ENCODE measurements at regions not wholly inside any gene's neighbourhood (a gene's known extent, or its start where the extent isn't known, plus 50 kb on each side); places are given as distances from the start of the nearest gene placed in this dataset.

DNA sequence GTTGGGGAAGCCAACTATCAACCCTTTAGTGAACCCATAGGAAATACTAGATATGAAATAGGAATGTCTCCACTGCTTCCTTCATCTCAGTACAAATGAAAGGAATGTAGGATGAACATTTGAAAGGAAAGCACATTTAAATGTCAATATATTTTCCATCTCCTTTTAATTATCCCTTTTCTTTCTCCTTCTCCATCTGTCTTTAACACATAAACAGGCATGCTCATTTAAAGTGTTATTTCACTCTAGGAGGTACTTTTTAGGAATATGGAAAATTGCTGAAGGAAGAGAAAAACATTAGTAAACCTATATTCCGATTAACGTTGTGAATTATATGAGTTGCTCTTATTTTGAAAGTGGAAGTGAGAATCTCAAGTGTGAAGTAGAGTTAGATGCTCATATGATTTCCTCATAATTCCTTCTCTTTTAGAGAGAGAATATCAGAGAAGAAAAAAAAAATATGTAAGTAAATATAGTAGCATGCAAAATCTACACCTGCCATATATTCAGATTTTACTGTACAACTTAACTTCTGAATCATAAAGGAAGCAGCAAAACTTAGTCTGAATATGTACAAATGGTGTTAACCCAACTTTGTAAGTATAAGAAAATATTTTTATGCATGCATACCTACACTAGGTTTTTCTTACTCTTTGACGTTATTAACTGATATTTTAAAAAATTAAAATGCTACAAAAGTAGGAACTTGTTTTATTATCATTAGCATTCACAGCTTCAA, 406.9 kb upstream of the B3GALT2 start:
- DNase-seq (ENCODE audit: low spot score) = no peak

- no peak for DNase-seq (ENCODE audit: low spot score)
These were observed 405.9 kb upstream of the B3GALT2 start for GRCh38 chr1:193592317-193592716.

GRCh38 chr1:193590102-193590501, 403.7 kb upstream of the B3GALT2 start:
- DNase-seq (ENCODE audit: low spot score) = no peak

- DNase-seq (ENCODE audit: low spot score) = no peak
These were observed 403.2 kb upstream of the B3GALT2 start for GRCh38 chr1:193589597-193590040.

DNA sequence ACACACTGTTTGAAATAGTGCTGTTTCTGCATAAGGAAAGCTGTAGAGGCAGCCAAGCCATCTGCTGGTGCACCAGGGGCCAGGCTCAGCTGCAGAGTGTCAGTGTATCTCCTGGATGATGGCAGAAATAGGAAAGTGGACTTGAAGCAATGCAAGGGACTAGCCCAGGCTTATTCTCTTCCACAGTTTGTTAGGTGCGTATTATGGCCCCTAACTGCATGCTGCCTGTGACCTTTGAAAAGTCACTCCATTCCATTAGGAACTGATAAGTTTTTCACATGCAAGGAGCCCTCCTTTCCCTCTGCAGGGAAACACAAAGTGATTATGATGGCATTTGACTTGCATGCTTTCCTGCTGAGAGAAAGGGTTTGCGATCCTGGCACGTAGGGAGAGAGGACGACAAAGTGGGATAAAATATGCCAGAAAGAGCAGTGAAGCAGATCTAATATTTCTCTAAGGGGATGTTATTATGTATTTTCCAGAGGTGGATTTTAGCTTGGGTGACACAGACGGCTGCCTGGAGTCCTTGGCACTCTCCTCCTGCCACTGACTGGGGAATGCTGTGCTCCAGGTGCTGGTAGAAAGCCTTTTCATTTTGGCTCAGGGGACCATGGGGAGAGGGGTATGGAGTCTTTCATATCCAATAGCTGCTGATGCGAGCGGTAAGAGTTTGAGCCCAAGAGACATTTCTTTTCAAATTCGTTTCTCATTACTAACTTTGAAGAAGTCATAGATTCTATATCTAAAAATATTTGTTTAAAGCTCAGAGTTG, 402.1 kb upstream of the B3GALT2 start:
- DNase-seq (ENCODE audit: low spot score) = no peak

GRCh38 chr1:193584731-193585239, 398.4 kb upstream of the B3GALT2 start:
- DNase-seq (ENCODE audit: low spot score) = no peak

DNA sequence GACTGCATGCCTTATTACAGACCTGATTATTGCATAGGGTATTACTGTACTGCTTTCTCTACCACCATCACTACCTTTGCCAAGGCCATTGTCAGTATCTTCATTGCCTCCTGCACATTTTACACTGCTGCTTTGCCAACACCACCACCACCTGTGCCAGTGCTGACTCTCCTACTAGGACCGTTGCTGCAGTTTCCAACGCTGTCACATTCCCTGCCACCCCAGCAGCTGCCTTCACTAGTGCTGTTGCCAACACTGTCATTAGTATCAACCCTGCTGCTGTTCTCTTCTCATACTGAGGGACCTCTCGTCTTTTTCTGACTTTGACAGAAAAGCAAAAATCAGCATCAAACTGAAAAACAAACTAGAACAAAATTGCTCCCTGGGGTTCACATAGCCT, 394.9 kb upstream of the B3GALT2 start:
- DNase-seq (ENCODE audit: low spot score) = no peak

DNA sequence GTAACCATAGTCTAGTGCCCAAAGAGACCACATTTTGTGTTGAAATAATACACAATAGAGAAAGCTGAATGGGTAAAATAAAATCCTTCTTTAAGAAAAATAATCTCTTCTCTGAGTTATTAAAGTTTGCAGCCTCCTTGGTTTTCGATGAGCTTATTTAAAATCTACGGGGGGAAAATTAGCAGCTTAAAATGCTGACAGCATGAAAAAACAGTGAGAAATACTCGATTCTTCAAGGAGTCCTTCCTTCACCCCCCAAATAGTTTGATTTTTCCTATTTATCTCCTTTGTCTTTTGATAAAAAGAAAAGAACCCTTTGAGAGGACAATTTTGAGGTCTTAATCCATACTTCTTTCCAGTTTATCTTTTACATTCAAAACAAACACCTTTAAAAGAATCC, 394.0 kb upstream of the B3GALT2 start:
- DNase-seq (ENCODE audit: low spot score) = no peak

DNA sequence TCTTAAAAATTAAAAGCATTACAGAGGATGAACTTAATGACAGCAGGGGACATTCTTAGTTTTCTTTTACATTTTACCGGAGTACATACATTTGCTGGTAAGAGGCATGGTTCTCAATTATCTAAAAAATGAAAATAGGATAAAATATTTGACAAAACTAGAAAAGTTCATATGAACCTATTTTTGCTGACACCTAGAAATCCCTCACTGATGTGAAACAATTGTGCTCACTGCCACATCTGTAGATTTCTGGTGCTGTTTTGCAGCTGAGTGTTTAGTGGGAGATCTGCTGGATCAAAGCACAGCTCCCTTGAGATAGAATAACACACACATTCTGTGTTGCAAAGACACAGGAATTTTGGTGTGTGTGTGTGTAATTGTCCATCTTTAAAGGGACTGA, 392.9 kb upstream of the B3GALT2 start:
- DNase-seq (ENCODE audit: low spot score) = no peak

DNA sequence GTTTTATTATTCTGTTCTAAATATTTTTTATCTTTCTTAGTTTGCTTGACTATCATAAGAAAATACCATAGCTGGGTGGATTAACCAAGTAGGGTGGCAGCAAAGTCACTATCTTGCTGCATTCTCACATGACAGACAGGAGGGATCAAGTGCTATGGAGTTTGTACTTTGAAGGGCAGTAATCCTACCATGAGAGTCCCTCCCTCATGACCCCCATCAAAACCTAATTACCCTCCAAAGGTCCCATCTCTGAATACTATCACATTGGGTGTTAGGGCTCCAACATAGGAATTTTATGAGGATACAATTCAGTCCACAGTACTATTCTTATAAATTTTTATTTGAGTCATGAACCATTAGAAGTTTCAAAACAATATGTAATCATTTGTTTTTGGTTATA, 388.5 kb upstream of the B3GALT2 start:
- DNase-seq (ENCODE audit: low spot score) = no peak

- DNase-seq (ENCODE audit: low spot score) = no peak
These were observed 383.5 kb upstream of the B3GALT2 start for GRCh38 chr1:193569983-193570269.

DNA sequence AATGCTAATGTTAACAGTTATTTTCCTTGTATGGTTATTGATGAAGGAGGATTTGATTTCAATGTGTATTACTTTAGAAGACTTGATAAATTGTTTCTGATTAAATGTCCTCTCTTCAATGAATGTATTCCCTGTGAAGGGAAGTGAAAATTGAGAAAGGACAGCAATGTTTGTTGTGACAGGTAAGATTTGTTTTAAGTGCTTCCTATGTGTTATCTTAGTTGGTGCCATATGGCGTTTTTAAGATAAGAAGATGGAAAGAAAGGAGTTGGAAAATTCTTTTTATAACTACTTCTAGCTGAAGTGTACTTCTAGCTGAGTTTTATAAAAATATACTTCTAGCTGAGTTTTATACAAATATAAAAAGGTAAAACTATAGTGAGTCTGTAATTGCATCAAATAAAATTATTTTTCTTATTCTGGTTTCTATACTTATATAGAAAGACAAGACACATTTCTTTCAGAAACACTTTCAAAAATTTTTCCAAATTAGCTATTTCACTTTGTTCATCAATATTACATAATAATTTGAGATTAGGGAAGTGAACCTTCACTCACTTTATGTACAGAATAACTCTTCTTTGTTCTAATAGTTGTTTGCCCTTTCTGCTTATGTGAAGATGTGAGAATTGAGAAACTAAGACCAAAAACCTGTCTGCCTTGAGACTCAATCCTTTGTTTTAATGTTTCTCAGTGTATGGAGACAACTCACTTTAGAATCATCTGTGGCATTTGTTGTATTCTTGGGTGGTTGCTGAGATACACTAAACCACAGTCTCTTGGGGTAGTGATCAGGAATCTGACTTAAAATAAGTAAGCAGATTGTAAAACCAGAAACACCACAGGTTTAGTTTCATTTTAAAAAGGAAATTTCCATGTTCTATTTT, 382.9 kb upstream of the B3GALT2 start:
- no peak for DNase-seq (ENCODE audit: low spot score)

DNA sequence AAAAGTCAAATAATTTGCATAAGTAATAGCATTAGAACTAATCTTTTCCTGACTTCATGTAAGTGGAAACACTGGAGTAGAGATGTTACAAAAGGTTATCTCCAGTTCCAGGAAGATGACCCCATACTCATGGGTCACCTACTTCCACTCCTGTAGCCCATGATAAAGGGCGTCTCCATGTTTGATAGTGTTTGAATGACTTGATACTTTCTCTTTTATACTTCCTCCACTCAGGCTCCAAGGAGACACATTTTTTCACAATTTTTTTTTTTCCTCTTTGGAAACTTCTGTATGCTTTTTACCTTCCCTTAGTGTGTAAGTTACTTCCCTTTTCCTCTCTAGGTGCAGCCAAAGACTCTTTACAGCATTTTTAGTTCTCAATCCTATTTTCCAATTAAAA, 382.1 kb upstream of the B3GALT2 start:
- DNase-seq (ENCODE audit: low spot score) = no peak

- no peak for DNase-seq (ENCODE audit: low spot score)
These were observed 381.5 kb upstream of the B3GALT2 start for GRCh38 chr1:193567937-193568336.

DNA sequence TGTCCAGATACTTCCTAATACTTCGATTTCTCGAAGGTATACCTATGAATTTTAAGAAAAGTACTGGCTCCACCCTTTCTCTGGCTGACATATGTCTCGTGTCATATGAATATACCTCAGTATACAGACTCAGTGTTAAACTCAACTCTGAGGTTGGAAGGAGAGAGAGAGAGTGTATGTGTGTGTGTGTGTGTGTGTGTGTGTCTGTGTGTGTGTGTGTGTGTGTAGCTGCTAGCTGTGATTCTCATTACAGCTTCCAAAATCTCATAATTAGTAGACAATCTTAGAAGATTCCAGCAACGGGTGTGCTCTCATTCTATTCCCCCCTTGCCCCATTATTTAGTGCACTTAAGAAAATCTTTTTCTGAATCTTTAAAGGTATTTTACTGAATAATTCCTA, 380.3 kb upstream of the B3GALT2 start:
- no peak for DNase-seq (ENCODE audit: low spot score)

DNA sequence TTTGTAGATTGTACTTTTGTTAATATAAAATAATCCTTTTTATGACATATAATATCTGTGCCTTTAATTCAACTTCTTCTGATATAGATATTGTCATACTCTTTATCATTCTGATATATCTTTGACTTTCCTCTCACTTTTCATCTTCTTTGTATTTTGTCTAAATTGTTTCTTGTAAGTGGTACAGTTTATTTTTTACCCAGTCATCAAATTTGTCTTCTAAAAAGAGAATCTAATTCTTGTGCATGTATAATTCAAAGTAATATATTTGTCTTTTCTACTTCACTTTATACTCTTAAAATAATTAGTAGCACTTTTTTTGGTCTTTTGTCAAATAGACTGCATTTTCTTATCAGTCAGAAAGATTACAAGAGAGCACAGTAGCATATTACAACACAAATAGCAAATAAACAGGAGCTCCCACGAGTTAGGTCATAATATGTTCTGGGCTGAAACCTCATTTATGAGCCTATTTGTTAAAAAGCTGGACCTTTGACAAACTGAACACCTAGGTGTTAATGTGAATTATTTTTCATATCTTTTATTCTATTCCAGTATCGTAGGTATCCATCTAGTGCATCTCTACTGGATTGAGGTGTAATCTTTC, 379.7 kb upstream of the B3GALT2 start:
- no peak for DNase-seq (ENCODE audit: low spot score)

DNA sequence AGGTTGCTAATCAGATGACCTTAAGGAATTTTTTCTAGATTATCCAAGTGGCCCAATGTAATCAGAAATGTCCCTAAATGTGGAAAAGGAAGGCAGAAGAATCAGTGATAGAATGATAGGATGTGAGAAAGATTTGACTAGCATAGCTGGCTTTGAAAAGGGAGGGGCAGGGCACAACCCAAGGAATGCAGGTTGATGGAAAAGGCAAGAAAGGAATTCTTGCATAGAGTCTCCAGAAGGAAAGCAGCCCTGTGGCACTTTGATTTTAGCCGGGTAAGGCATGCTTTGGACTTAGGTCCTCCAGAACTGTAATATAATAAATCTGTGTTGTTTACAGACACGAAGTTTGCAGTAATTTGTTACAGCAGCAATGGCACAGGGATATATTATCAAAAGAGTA, 375.7 kb upstream of the B3GALT2 start:
- DNase-seq (ENCODE audit: low spot score) = no peak

- DNase-seq (ENCODE audit: low spot score) = no peak
These were observed 372.1 kb upstream of the B3GALT2 start for GRCh38 chr1:193558491-193559028.

GRCh38 chr1:193555662-193556441, 369.4 kb upstream of the B3GALT2 start:
- DNase-seq (ENCODE audit: low spot score) = no peak

- DNase-seq (ENCODE audit: low spot score) = no peak
These were observed 367.2 kb upstream of the B3GALT2 start for GRCh38 chr1:193553564-193553963.

GRCh38 chr1:193552274-193552673, 365.9 kb upstream of the B3GALT2 start:
- DNase-seq (ENCODE audit: low spot score) = no peak
